GM12878 (cell line): ENCODE measurements at regions not wholly inside any gene's neighbourhood (a gene's known extent, or its start where the extent isn't known, plus 50 kb on each side); places are given as distances from the start of the nearest gene placed in this dataset.

Experiments
- ATAC-seq: fragments of 200-7000 bp; cut with Tn5 transposase; 3 replicates; pipeline ENCODE4 v1.9.1; 2020; ENCODE audit warnings: mild to moderate bottlenecking, moderate library complexity
- BruUV-seq: library from RNA; stranded (reverse); fragments of 400-500 nt; replicated peaks from 2 replicates; lab custom pipeline; 2021; lab: Mats Ljungman, UMichigan
- CTCF ChIA-PET: fragments of 300-600 bp; sonication (Branson Sonifier 250); formaldehyde crosslinking; extraction: SDS; loops from one replicate; lab custom pipeline; 2021; ENCODE audit warnings: inconsistent platforms; lab: Yijun Ruan, JAX
- POLR2A ChIA-PET: fragments of 350-600 bp; formaldehyde crosslinking; extraction: SDS; loops from one replicate; lab custom pipeline; 2021; ENCODE audit warnings: inconsistent platforms; lab: Charles Lee
- RAD21 ChIA-PET: fragments of 300-600 bp; sonication (Branson Sonifier 250); formaldehyde crosslinking; loops from one replicate; lab custom pipeline; 2023; ENCODE audit warnings: antibody characterized with exemption; ENCODE audit not compliant: unreplicated experiment; lab: Charles Lee
- SMC1A ChIA-PET: fragments of 300-600 bp; sonication (Branson Sonifier 250); formaldehyde crosslinking; loops from one replicate; lab custom pipeline; 2023; ENCODE audit not compliant: unreplicated experiment, uncharacterized antibody; lab: Charles Lee
- DNase-seq: peaks from one replicate; pipeline ENCODE4 v3.0.0-alpha.2; 2011; ENCODE audit warnings: low read depth, low spot score
- FAIRE-seq: peaks from 3 replicates; lab custom pipeline; 2011; peaks lifted over from hg19 to GRCh38; lab: Jason Lieb, UNC
- H2AFZ ChIP-seq: 2 replicates; pipeline ENCODE4 v1.6.0; 2011; ENCODE audit warnings: low read depth, low read length, control low read depth; ENCODE audit not compliant: control insufficient read depth
- H3K27ac ChIP-seq: 2 replicates; pipeline ENCODE4 v1.5.1; 2011; ENCODE audit warnings: control low read depth; ENCODE audit not compliant: control insufficient read depth, insufficient read depth
- H3K27me3 ChIP-seq, 2 experiments: replicated peaks in 1 of 2; 2 replicates each; pipeline versions ENCODE4 v1.6.0 to v1.6.1; 2011; ENCODE audit warnings: low read length in 1 of 2; ENCODE audit not compliant: control insufficient read depth in 2 of 2, insufficient read depth in 2 of 2
- H3K36me3 ChIP-seq, 2 experiments: 2 replicates each; pipeline ENCODE4 v1.5.1; 2011; ENCODE audit warnings: low read length in 1 of 2; ENCODE audit not compliant: control insufficient read depth in 2 of 2, insufficient read depth in 2 of 2
- H3K4me1 ChIP-seq: 2 replicates; pipeline ENCODE4 v1.6.1; 2011; ENCODE audit warnings: mild to moderate bottlenecking, low read length, moderate library complexity, mixed read lengths; ENCODE audit not compliant: control insufficient read depth, insufficient read depth
- H3K4me2 ChIP-seq: 2 replicates; pipeline ENCODE4 v1.6.0; 2011; ENCODE audit warnings: control low read depth; ENCODE audit not compliant: control insufficient read depth, insufficient read depth
- H3K4me3 ChIP-seq: fragments of 200-600 bp; sonication (generic); 2 replicates; pipeline ENCODE4 v1.5.1; 2016
- H3K79me2 ChIP-seq: 2 replicates; pipeline ENCODE4 v1.6.0; 2011; ENCODE audit warnings: low read length; ENCODE audit not compliant: control insufficient read depth, insufficient read depth
- H3K9ac ChIP-seq: 2 replicates; pipeline ENCODE4 v1.8.0; 2011; ENCODE audit warnings: low read length, control low read depth, mixed read lengths; ENCODE audit not compliant: control insufficient read depth, insufficient read depth
- H3K9me3 ChIP-seq: replicated peaks from 3 replicates; pipeline ENCODE4 v1.5.1; 2011; ENCODE audit warnings: mild to moderate bottlenecking, low read length; ENCODE audit not compliant: control insufficient read depth, insufficient read depth
- H4K20me1 ChIP-seq: 2 replicates; pipeline ENCODE4 v1.6.0; 2011; ENCODE audit not compliant: control insufficient read depth, insufficient read depth
- ASH2L ChIP-seq: fragments of 300-600, 200-600 bp; sonication (generic); IDR thresholded peaks from 2 replicates; pipeline ENCODE4 v1.6.1; 2017; ENCODE audit warnings: low read depth, mild to moderate bottlenecking, borderline replicate concordance
- BACH1 ChIP-seq: fragments of 450-650 bp; IDR thresholded peaks from 2 replicates; pipeline ENCODE4 v1.6.1; 2017; ENCODE audit warnings: mild to moderate bottlenecking, borderline replicate concordance
- BMI1 ChIP-seq: fragments of 450-650 bp; IDR thresholded peaks from 2 replicates; pipeline ENCODE4 v1.6.1; 2016; ENCODE audit warnings: mild to moderate bottlenecking, moderate library complexity, borderline replicate concordance
- IKZF1 ChIP-seq: fragments of 450-650 bp; conservative IDR thresholded peaks from 2 replicates; pipeline ENCODE4 v1.6.1; 2017; ENCODE audit warnings: antibody characterized with exemption, mild to moderate bottlenecking
- IRF5 ChIP-seq: fragments of 450-650 bp; IDR thresholded peaks from 2 replicates; pipeline ENCODE4 v1.6.1; 2017; ENCODE audit warnings: borderline replicate concordance
- JUNB ChIP-seq: IDR thresholded peaks from 2 replicates; pipeline ENCODE4 v1.6.1; 2016; ENCODE audit warnings: antibody characterized with exemption, mild to moderate bottlenecking
- MYC ChIP-seq: IDR thresholded peaks from 2 replicates; pipeline ENCODE4 v1.6.1; 2011; ENCODE audit warnings: mild to moderate bottlenecking, low read length, moderate library complexity, inconsistent platforms; ENCODE audit not compliant: insufficient read depth, insufficient replicate concordance, insufficient read length, severe bottlenecking
- POLR2AphosphoS5 ChIP-seq: IDR thresholded peaks from 2 replicates; pipeline ENCODE4 v1.6.1; 2011; ENCODE audit warnings: mild to moderate bottlenecking, low read length, inconsistent platforms
- RFX5 ChIP-seq: IDR thresholded peaks from 2 replicates; pipeline ENCODE4 v1.6.1; 2011; ENCODE audit warnings: low read depth, low read length, improper control_type of control experiment
- RUNX3 ChIP-seq: IDR thresholded peaks from 2 replicates; pipeline ENCODE4 v1.6.1; 2012; ENCODE audit warnings: low read length, inconsistent platforms
- TAF1 ChIP-seq: IDR thresholded peaks from 2 replicates; pipeline ENCODE4 v1.6.1; 2011; ENCODE audit warnings: mild to moderate bottlenecking, low read depth, low read length, borderline replicate concordance
- ZNF207 ChIP-seq: fragments of 450-650 bp; IDR thresholded peaks from 2 replicates; pipeline ENCODE4 v1.6.1; 2014; ENCODE audit warnings: antibody characterized with exemption, mild to moderate bottlenecking, borderline replicate concordance
- ZNF24 ChIP-seq: fragments of 450-650 bp; IDR thresholded peaks from 2 replicates; pipeline ENCODE4 v1.6.1; 2017; ENCODE audit warnings: antibody characterized with exemption, mild to moderate bottlenecking
- WGBS: methylation state at CpG from one replicate; pipeline ENCODE4 v1.1.6; 2016; ENCODE audit warnings: low lambda C conversion rate; ENCODE audit not compliant: insufficient replicate concordance, insufficient coverage; ENCODE audit errors: missing lambda C conversion rate; 5-methylcytosine and 5-hydroxymethylcytosine counted together
- in situ Hi-C: fragments of 300-500 bp; cut with MboI; formaldehyde crosslinking; loops from 9 replicates; pipeline ENCODE4 v1.14.3; 2018; ENCODE audit warnings: mixed read lengths
- intact Hi-C: fragments of 100-400 bp; cut with micrococcal nuclease; formaldehyde crosslinking; loops from one replicate; pipeline ENCODE4 v1.14.2; 2022; ENCODE audit not compliant: unreplicated experiment
- TF ChIP-seq, protein P1 (sequence below): fragments of 450-650 bp; IDR thresholded peaks from 2 replicates; pipeline ENCODE4 v1.6.1; 2016; ENCODE audit warnings: mild to moderate bottlenecking

- no peak overlapping the region for H3K27ac ChIP-seq
- H3K4me2 ChIP-seq: no peak overlapping the region
- ATAC-seq: no peak
- ChIA-PET CTCF (interaction anchor here (0.8 to 2.1 kb wide), 4 partner anchors 11 to 103 kb away, joined by 3 to 5 read pairs (median 3); no protein-coding TSS in a partner anchor), POLR2A (no interaction called here), SMC1A (interaction anchor here (0.6 to 6.7 kb wide), 4 partner anchors 11 to 50 kb away, joined by 3 to 38 read pairs (median 8); no protein-coding TSS in a partner anchor), RAD21 (interaction anchor here (1.0 kb wide), 1 partner anchor 21 kb away, joined by 3 read pairs; no protein-coding TSS in a partner anchor)
- peak; percentile 92 for TF ChIP-seq ZNF24
- TF ChIP-seq ZNF207: no peak
- 94% methylated on average over 5 of the region's 5 CpGs for WGBS
- H3K4me1 ChIP-seq: peaks cover 18% of the 10 kb centered on the region
- no peaks in the 10 kb centered on the region for H3K27me3 ChIP-seq
- no peak overlapping the region for H2AFZ ChIP-seq
- no peaks in the 10 kb centered on the region for H3K36me3 ChIP-seq
- in situ Hi-C loops (no loop called here), intact Hi-C loops (no loop called here)
- no peak for FAIRE-seq
- no peak overlapping the region for H3K4me3 ChIP-seq
- no peak for DNase-seq
- H4K20me1 ChIP-seq: no peaks in the 10 kb centered on the region
- no TSS peak for BruUV-seq
- no peak overlapping the region for H3K9ac ChIP-seq
- peaks cover 6% of the 10 kb centered on the region; the same call in 2 of the 3 replicates for H3K9me3 ChIP-seq
- H3K79me2 ChIP-seq: no peaks in the 10 kb centered on the region
Observed at GRCh38 chr11:35061516-35062440, 77.2 kb upstream of the CD44 start.

DNA sequence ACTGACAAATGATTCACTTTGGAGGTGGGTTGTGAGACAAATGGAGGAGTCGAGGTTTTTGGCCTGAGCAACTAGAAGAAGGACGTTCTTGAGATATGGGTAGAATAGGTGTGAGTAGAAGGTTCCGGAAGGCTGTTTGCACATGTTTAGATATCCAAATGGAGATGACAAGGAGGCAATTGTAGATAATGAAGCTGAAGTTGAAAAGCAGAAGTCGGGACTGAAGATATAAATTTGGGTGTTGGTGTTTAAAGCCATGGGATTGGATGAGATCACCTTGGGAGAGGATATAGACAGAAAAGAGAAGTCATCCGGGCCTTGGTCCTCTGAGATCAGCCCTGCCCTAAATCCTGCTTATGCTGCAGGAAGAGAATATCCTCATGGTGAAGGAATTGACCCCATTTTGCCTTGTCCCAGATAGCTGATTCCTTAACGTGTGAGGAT is 75.5 kb upstream of the CD44 start:
- Histone ChIP-seq H4K20me1 (no peaks in the 10 kb centered on the region), H3K27ac (no peak overlapping the region), H3K4me2 (no peak overlapping the region), H3K79me2 (no peaks in the 10 kb centered on the region), H3K36me3 (no peaks in the 10 kb centered on the region), H3K4me1 (peaks cover 18% of the 10 kb centered on the region), H3K9me3 (no peaks in the 10 kb centered on the region; the same call in 1 of the 3 replicates), H3K9ac (no peak overlapping the region), H3K4me3 (no peak overlapping the region), H3K27me3 (no peaks in the 10 kb centered on the region), H2AFZ (no peak overlapping the region)
- ChIA-PET SMC1A (interaction anchor here (0.8 to 6.7 kb wide), 7 partner anchors 13 to 140 kb away, joined by 3 to 38 read pairs (median 3); no protein-coding TSS in a partner anchor), CTCF (interaction anchor here (0.5 to 1.1 kb wide), 2 partner anchors 19 to 84 kb away, joined by 3 read pairs; no protein-coding TSS in a partner anchor), RAD21 (no interaction called here), POLR2A (interaction anchor here (1.3 kb wide), 1 partner anchor 25 kb away, joined by 3 read pairs; no protein-coding TSS in a partner anchor)
- WGBS: 87% methylated on average over 6 of the region's 6 CpGs
- FAIRE-seq (no peak), ATAC-seq (no peak), DNase-seq (no peak)
- intact Hi-C loops: no loop called here
- in situ Hi-C loops: no loop called here
- BruUV-seq: no TSS peak
- no peak for TF ChIP-seq BMI1
- TF ChIP-seq IKZF1: no peak
- TF ChIP-seq, protein P1, sequence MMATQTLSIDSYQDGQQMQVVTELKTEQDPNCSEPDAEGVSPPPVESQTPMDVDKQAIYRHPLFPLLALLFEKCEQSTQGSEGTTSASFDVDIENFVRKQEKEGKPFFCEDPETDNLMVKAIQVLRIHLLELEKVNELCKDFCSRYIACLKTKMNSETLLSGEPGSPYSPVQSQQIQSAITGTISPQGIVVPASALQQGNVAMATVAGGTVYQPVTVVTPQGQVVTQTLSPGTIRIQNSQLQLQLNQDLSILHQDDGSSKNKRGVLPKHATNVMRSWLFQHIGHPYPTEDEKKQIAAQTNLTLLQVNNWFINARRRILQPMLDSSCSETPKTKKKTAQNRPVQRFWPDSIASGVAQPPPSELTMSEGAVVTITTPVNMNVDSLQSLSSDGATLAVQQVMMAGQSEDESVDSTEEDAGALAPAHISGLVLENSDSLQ: no peak
- no peak for TF ChIP-seq POLR2AphosphoS5
- TF ChIP-seq JUNB: no peak
- TF ChIP-seq ASH2L: no peak
- no peak for TF ChIP-seq IRF5
- TF ChIP-seq RFX5: no peak
- TF ChIP-seq BACH1: no peak
- TF ChIP-seq RUNX3: no peak
- no peak for TF ChIP-seq TAF1
- TF ChIP-seq MYC: no peak
